GM12878 (cell line): ENCODE measurements at regions not wholly inside any gene's neighbourhood (a gene's known extent, or its start where the extent isn't known, plus 50 kb on each side); places are given as distances from the start of the nearest gene placed in this dataset.

Experiments used
- ATAC-seq: fragments of 200-7000 bp; cut with Tn5 transposase; 3 replicates; pipeline ENCODE4 v1.9.1; 2020; ENCODE audit warnings: mild to moderate bottlenecking, moderate library complexity
- BruUV-seq: library from RNA; stranded (reverse); fragments of 400-500 nt; replicated peaks from 2 replicates; lab custom pipeline; 2021; lab: Mats Ljungman, UMichigan
- CTCF ChIA-PET: fragments of 300-600 bp; sonication (Branson Sonifier 250); formaldehyde crosslinking; extraction: SDS; loops from one replicate; lab custom pipeline; 2021; ENCODE audit warnings: inconsistent platforms; lab: Yijun Ruan, JAX
- POLR2A ChIA-PET: fragments of 350-600 bp; formaldehyde crosslinking; extraction: SDS; loops from one replicate; lab custom pipeline; 2021; ENCODE audit warnings: inconsistent platforms; lab: Charles Lee
- RAD21 ChIA-PET: fragments of 300-600 bp; sonication (Branson Sonifier 250); formaldehyde crosslinking; loops from one replicate; lab custom pipeline; 2023; ENCODE audit warnings: antibody characterized with exemption; ENCODE audit not compliant: unreplicated experiment; lab: Charles Lee
- SMC1A ChIA-PET: fragments of 300-600 bp; sonication (Branson Sonifier 250); formaldehyde crosslinking; loops from one replicate; lab custom pipeline; 2023; ENCODE audit not compliant: unreplicated experiment, uncharacterized antibody; lab: Charles Lee
- DNase-seq: peaks from one replicate; pipeline ENCODE4 v3.0.0-alpha.2; 2011; ENCODE audit warnings: low read depth, low spot score
- FAIRE-seq: peaks from 3 replicates; lab custom pipeline; 2011; peaks lifted over from hg19 to GRCh38; lab: Jason Lieb, UNC
- H2AFZ ChIP-seq: 2 replicates; pipeline ENCODE4 v1.6.0; 2011; ENCODE audit warnings: low read depth, low read length, control low read depth; ENCODE audit not compliant: control insufficient read depth
- H3K27ac ChIP-seq: 2 replicates; pipeline ENCODE4 v1.5.1; 2011; ENCODE audit warnings: control low read depth; ENCODE audit not compliant: control insufficient read depth, insufficient read depth
- H3K27me3 ChIP-seq, 2 experiments: replicated peaks in 1 of 2; 2 replicates each; pipeline versions ENCODE4 v1.6.0 to v1.6.1; 2011; ENCODE audit warnings: low read length in 1 of 2; ENCODE audit not compliant: control insufficient read depth in 2 of 2, insufficient read depth in 2 of 2
- H3K36me3 ChIP-seq, 2 experiments: 2 replicates each; pipeline ENCODE4 v1.5.1; 2011; ENCODE audit warnings: low read length in 1 of 2; ENCODE audit not compliant: control insufficient read depth in 2 of 2, insufficient read depth in 2 of 2
- H3K4me1 ChIP-seq: 2 replicates; pipeline ENCODE4 v1.6.1; 2011; ENCODE audit warnings: mild to moderate bottlenecking, low read length, moderate library complexity, mixed read lengths; ENCODE audit not compliant: control insufficient read depth, insufficient read depth
- H3K4me2 ChIP-seq: 2 replicates; pipeline ENCODE4 v1.6.0; 2011; ENCODE audit warnings: control low read depth; ENCODE audit not compliant: control insufficient read depth, insufficient read depth
- H3K4me3 ChIP-seq: fragments of 200-600 bp; sonication (generic); 2 replicates; pipeline ENCODE4 v1.5.1; 2016
- H3K79me2 ChIP-seq: 2 replicates; pipeline ENCODE4 v1.6.0; 2011; ENCODE audit warnings: low read length; ENCODE audit not compliant: control insufficient read depth, insufficient read depth
- H3K9ac ChIP-seq: 2 replicates; pipeline ENCODE4 v1.8.0; 2011; ENCODE audit warnings: low read length, control low read depth, mixed read lengths; ENCODE audit not compliant: control insufficient read depth, insufficient read depth
- H3K9me3 ChIP-seq: replicated peaks from 3 replicates; pipeline ENCODE4 v1.5.1; 2011; ENCODE audit warnings: mild to moderate bottlenecking, low read length; ENCODE audit not compliant: control insufficient read depth, insufficient read depth
- H4K20me1 ChIP-seq: 2 replicates; pipeline ENCODE4 v1.6.0; 2011; ENCODE audit not compliant: control insufficient read depth, insufficient read depth
- BCL3 ChIP-seq: IDR thresholded peaks from 2 replicates; pipeline ENCODE4 v1.6.1; 2011; ENCODE audit warnings: borderline replicate concordance, low read depth, mild to moderate bottlenecking, moderate library complexity, low read length; ENCODE audit not compliant: insufficient read depth, poor library complexity, severe bottlenecking
- E4F1 ChIP-seq: fragments of 450-650 bp; IDR thresholded peaks from 2 replicates; pipeline ENCODE4 v1.6.1; 2018; ENCODE audit warnings: borderline replicate concordance, mild to moderate bottlenecking; ENCODE audit not compliant: partially characterized antibody
- HDAC2 ChIP-seq: fragments of 200-600 bp; sonication (generic); IDR thresholded peaks from 2 replicates; pipeline ENCODE4 v1.6.1; 2017
- IKZF2 ChIP-seq, 2 experiments: fragments of 450-650 bp; IDR thresholded peaks; 2 replicates each; pipeline ENCODE4 v1.6.1; 2017; ENCODE audit warnings: mild to moderate bottlenecking in 2 of 2, moderate library complexity in 2 of 2
- MTA3 ChIP-seq: IDR thresholded peaks from 2 replicates; pipeline ENCODE4 v1.6.1; 2012; ENCODE audit warnings: low read length, inconsistent platforms, borderline replicate concordance
- NFIC ChIP-seq: IDR thresholded peaks from 2 replicates; pipeline ENCODE4 v1.6.1; 2012; ENCODE audit warnings: low read depth, mild to moderate bottlenecking, inconsistent platforms, low read length, moderate library complexity
- NFYA ChIP-seq: IDR thresholded peaks from 2 replicates; pipeline ENCODE4 v1.6.1; 2011; ENCODE audit warnings: low read depth, mild to moderate bottlenecking, low read length, improper control_type of control experiment, borderline replicate concordance
- RAD51 ChIP-seq: fragments of 450-650 bp; IDR thresholded peaks from 2 replicates; pipeline ENCODE4 v1.6.1; 2016; ENCODE audit warnings: moderate library complexity, mild to moderate bottlenecking, inconsistent platforms
- RUNX3 ChIP-seq: IDR thresholded peaks from 2 replicates; pipeline ENCODE4 v1.6.1; 2012; ENCODE audit warnings: low read length, inconsistent platforms
- SIN3A ChIP-seq: IDR thresholded peaks from 2 replicates; pipeline ENCODE4 v1.6.1; 2012; ENCODE audit warnings: low read depth, low read length, improper control_type of control experiment
- TBL1XR1 ChIP-seq: IDR thresholded peaks from 2 replicates; pipeline ENCODE4 v1.6.1; 2012; ENCODE audit warnings: low read depth, low read length, improper control_type of control experiment
- YY1 ChIP-seq: IDR thresholded peaks from 2 replicates; pipeline ENCODE4 v1.6.1; 2011; ENCODE audit warnings: low read depth, mild to moderate bottlenecking, low read length
- WGBS: methylation state at CpG from one replicate; pipeline ENCODE4 v1.1.6; 2016; ENCODE audit warnings: low lambda C conversion rate; ENCODE audit not compliant: insufficient replicate concordance, insufficient coverage; ENCODE audit errors: missing lambda C conversion rate; 5-methylcytosine and 5-hydroxymethylcytosine counted together
- in situ Hi-C: fragments of 300-500 bp; cut with MboI; formaldehyde crosslinking; loops from 9 replicates; pipeline ENCODE4 v1.14.3; 2018; ENCODE audit warnings: mixed read lengths
- intact Hi-C: fragments of 100-400 bp; cut with micrococcal nuclease; formaldehyde crosslinking; loops from one replicate; pipeline ENCODE4 v1.14.2; 2022; ENCODE audit not compliant: unreplicated experiment

- Histone ChIP-seq H3K27me3 (no peaks in the 10 kb centered on the region; a peak in 1 of 4 replicates), H4K20me1 (no peaks in the 10 kb centered on the region), H3K36me3 (no peaks in the 10 kb centered on the region), H2AFZ (no peak overlapping the region), H3K9me3 (no peaks in the 10 kb centered on the region), H3K4me3 (no peak overlapping the region), H3K79me2 (no peaks in the 10 kb centered on the region), H3K4me2 (no peak overlapping the region), H3K27ac (no peak overlapping the region), H3K9ac (no peak overlapping the region), H3K4me1 (no peaks in the 10 kb centered on the region)
- ChIA-PET SMC1A (no interaction called here), CTCF (no interaction called here), POLR2A (no interaction called here), RAD21 (no interaction called here)
- WGBS, result 19% methylated on average over 2 of the region's 2 CpGs
- in situ Hi-C loops, result no loop called here
- intact Hi-C loops, result no loop called here
- DNase-seq, result no peak
- no peak for ATAC-seq
- no peak for TF ChIP-seq YY1
- no peak for TF ChIP-seq MTA3
- no peak for TF ChIP-seq BCL3
- TF ChIP-seq E4F1, result no peak
- no peak for TF ChIP-seq SIN3A
- TF ChIP-seq TBL1XR1, result no peak
- no peak for TF ChIP-seq IKZF2 (IDR thresholded peaks at IDR 0.05)
- no peak for TF ChIP-seq RAD51
- no peak for TF ChIP-seq RUNX3
- no peak for TF ChIP-seq NFYA
- TF ChIP-seq HDAC2, result no peak
- no peak for TF ChIP-seq NFIC
- no peak for FAIRE-seq
- no TSS peak for BruUV-seq
These were observed 105.4 kb upstream of the LRP1B start for GRCh38 chr2:142236181-142236580.
